Osteoblast (primary cell): ENCODE measurements at regions not wholly inside any gene's neighbourhood (a gene's known extent, or its start where the extent isn't known, plus 50 kb on each side); places are given as distances from the start of the nearest gene placed in this dataset.
"Not testable (repeated sequence)": the region's sequence is repeated elsewhere in the genome, so short reads cannot be mapped to it uniquely, and the experiment has no call there.

Experiments
- DNase-seq: peaks from one replicate; pipeline ENCODE4 v3.0.0; 2011; ENCODE audit warnings: low spot score, mixed read lengths; ENCODE audit not compliant: insufficient read length; ENCODE audit errors: missing footprints
- H2AFZ ChIP-seq: 2 replicates; pipeline ENCODE4 v1.6.0; 2011; ENCODE audit warnings: mild to moderate bottlenecking, low read length
- H3K27ac ChIP-seq: 2 replicates; pipeline ENCODE4 v1.5.1; 2011; ENCODE audit warnings: mild to moderate bottlenecking, low read depth, low read length, moderate library complexity
- H3K27me3 ChIP-seq: 2 replicates; pipeline ENCODE4 v1.6.0; 2012; ENCODE audit warnings: mild to moderate bottlenecking, control low read depth, inconsistent platforms, low read length, moderate library complexity; ENCODE audit not compliant: insufficient read depth
- H3K36me3 ChIP-seq: 2 replicates; pipeline ENCODE4 v1.5.1; 2011; ENCODE audit warnings: mild to moderate bottlenecking, low read length, control low read depth, moderate library complexity; ENCODE audit not compliant: insufficient read depth
- H3K4me1 ChIP-seq: 2 replicates; pipeline ENCODE4 v1.5.1; 2011; ENCODE audit warnings: mild to moderate bottlenecking, low read length, control low read depth, moderate library complexity; ENCODE audit not compliant: insufficient read depth
- H3K4me2 ChIP-seq: 2 replicates; pipeline ENCODE4 v1.6.0; 2011; ENCODE audit warnings: mild to moderate bottlenecking, low read length; ENCODE audit not compliant: insufficient read depth
- H3K4me3 ChIP-seq: fragments of 200-600 bp; sonication (generic); 3 replicates; pipeline ENCODE4 v1.5.1; 2012; ENCODE audit warnings: mild to moderate bottlenecking, low read length, inconsistent platforms; ENCODE audit not compliant: insufficient read depth
- H3K79me2 ChIP-seq: 2 replicates; pipeline ENCODE4 v1.6.0; 2012; ENCODE audit warnings: mild to moderate bottlenecking, low read length, control low read depth, inconsistent platforms; ENCODE audit not compliant: insufficient read depth
- H3K9me3 ChIP-seq: 2 replicates; pipeline ENCODE4 v1.5.1; 2011; ENCODE audit warnings: low read depth, low read length, control low read depth
- H4K20me1 ChIP-seq: 2 replicates; pipeline ENCODE4 v1.6.0; 2012; ENCODE audit warnings: mild to moderate bottlenecking, low read length, control low read depth; ENCODE audit not compliant: insufficient read depth
- TF ChIP-seq, protein P1 (sequence below): IDR thresholded peaks from 2 replicates; pipeline ENCODE4 v1.5.1; 2011; ENCODE audit warnings: mild to moderate bottlenecking, low read depth, low read length, moderate library complexity; ENCODE audit errors: extremely low read depth

DNA sequence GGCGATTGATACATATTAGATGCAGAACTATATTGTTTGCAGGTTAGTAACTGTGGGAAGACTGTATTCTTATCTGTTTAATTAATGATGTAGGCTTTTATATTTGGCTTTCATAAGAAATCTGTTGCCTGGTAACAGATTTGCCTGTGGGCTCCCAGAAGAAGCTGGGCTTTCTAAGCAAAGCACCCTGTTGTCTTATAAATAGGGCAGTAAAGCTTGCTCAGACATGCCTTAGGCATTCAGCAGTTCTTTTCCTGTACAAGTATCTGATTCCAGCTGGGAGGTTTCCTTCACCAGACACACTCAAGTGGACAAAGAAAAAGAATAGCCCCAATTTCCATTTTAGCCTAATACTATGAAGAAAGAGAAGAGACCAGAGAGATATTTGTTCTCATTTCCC is 524.0 kb downstream of the LRRIQ3 start:
- H3K4me2 ChIP-seq = no peak overlapping the region
- no peaks in the 10 kb centered on the region for H3K79me2 ChIP-seq
- TF ChIP-seq, protein P1, sequence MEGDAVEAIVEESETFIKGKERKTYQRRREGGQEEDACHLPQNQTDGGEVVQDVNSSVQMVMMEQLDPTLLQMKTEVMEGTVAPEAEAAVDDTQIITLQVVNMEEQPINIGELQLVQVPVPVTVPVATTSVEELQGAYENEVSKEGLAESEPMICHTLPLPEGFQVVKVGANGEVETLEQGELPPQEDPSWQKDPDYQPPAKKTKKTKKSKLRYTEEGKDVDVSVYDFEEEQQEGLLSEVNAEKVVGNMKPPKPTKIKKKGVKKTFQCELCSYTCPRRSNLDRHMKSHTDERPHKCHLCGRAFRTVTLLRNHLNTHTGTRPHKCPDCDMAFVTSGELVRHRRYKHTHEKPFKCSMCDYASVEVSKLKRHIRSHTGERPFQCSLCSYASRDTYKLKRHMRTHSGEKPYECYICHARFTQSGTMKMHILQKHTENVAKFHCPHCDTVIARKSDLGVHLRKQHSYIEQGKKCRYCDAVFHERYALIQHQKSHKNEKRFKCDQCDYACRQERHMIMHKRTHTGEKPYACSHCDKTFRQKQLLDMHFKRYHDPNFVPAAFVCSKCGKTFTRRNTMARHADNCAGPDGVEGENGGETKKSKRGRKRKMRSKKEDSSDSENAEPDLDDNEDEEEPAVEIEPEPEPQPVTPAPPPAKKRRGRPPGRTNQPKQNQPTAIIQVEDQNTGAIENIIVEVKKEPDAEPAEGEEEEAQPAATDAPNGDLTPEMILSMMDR = no peak
- H4K20me1 ChIP-seq = no peaks in the 10 kb centered on the region
- no peak overlapping the region for H2AFZ ChIP-seq
- H3K4me3 ChIP-seq = no peak overlapping the region
- H3K4me1 ChIP-seq = no peaks in the 10 kb centered on the region
- DNase-seq = no peak
- H3K36me3 ChIP-seq = no peaks in the 10 kb centered on the region
- H3K9me3 ChIP-seq = no peaks in the 10 kb centered on the region
- no peak overlapping the region for H3K27ac ChIP-seq
- no peaks in the 10 kb centered on the region for H3K27me3 ChIP-seq

DNA sequence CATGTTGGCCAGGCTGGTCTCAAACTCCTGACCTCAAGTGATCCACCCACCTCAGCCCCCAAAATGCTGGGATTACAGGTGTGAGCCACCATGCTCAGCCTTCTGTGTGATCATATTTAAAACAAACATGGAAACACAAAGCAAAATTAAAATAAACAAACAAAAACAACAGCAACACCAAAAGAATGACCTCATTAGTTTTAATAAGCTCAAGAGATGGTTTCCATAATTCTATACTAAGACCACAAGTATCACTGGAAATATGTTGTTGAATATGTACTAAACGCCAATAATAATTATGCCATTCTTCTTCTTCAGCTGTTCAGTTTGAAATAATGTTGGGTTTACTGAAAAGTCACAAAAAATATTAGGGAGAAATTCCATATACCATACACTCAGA is 526.4 kb downstream of the LRRIQ3 start:
- DNase-seq = no peak
- Histone ChIP-seq H3K79me2 (no peaks in the 10 kb centered on the region), H4K20me1 (no peaks in the 10 kb centered on the region), H3K4me2 (no peak overlapping the region), H3K4me1 (no peaks in the 10 kb centered on the region), H3K27ac (no peak overlapping the region), H2AFZ (no peak overlapping the region), H3K27me3 (no peaks in the 10 kb centered on the region), H3K36me3 (no peaks in the 10 kb centered on the region), H3K9me3 (no peaks in the 10 kb centered on the region), H3K4me3 (no peak overlapping the region)
- TF ChIP-seq, protein P1 = no peak

DNA sequence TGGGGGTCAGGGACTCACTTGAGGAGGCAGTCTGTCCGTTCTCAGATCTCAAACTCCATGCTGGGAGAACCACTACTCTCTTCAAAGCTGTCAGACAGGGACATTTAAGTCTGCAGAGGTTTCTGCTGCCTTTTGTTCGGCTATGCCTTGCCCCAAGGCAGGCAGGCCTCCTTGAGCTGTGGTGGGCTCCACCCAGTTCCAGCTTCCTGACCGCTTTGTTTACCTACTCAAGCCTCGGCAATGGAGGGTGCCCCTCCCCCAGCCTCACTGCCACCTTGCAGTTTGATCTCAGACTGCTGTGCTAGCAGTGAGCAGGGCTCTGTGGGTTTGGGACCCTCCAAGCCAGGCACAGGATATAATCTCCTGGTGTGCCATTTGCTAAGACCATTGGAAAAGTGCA is 530.0 kb downstream of the LRRIQ3 start:
- H3K27ac ChIP-seq, H3K27me3 ChIP-seq, H3K4me2 ChIP-seq, H3K9me3 ChIP-seq, H4K20me1 ChIP-seq, H3K36me3 ChIP-seq, H3K79me2 ChIP-seq, H3K4me1 ChIP-seq, DNase-seq, H2AFZ ChIP-seq, H3K4me3 ChIP-seq: not testable (repeated sequence)

DNA sequence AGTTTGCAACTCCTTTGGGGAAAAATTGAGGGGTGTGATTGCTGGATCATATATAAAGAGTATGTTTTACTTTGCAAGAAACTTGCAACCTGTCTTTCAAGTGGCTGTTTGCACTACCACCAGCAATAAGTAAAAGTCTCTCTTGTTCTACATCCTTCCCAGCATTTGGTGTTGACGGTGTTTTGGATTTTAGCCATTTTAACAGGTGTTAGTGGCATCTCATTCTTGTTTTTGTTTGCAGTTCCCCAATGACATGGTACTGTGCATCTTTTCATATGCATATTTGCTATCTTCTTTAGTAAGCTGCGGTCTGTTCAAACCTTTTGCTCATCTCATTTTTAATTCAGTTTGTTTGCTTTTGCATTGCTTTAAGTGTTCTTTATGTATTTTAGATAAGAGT is 535.5 kb downstream of the LRRIQ3 start:
- no peaks in the 10 kb centered on the region for H3K27me3 ChIP-seq
- no peak overlapping the region for H3K4me2 ChIP-seq
- no peaks in the 10 kb centered on the region for H3K9me3 ChIP-seq
- no peaks in the 10 kb centered on the region for H3K36me3 ChIP-seq
- no peaks in the 10 kb centered on the region for H3K4me1 ChIP-seq
- TF ChIP-seq, protein P1 = no peak
- no peak for DNase-seq
- no peaks in the 10 kb centered on the region for H3K79me2 ChIP-seq
- H3K27ac ChIP-seq = no peak overlapping the region
- H4K20me1 ChIP-seq = no peaks in the 10 kb centered on the region
- H2AFZ ChIP-seq = no peak overlapping the region
- no peak overlapping the region for H3K4me3 ChIP-seq

DNA sequence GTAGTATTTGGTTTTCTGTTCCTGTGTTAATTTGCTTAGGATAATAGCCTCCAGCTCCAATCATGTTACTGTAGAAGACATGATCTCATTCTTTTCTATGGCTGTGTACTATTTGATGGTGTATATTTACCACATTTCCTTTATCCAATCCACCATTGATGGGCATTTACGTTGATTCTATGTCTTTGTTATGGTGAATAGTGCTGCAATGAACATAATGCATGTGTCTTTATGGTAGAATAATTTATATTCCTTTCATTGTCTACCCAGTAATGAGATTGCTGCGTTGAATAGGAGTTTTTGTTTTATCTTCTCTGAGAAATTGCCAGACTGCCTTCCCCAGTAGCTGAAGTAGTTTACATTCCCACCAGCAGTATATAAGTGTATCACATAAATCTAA is 538.8 kb downstream of the LRRIQ3 start:
- H3K27me3 ChIP-seq = no peaks in the 10 kb centered on the region
- no peak overlapping the region for H3K4me2 ChIP-seq
- no peaks in the 10 kb centered on the region for H3K9me3 ChIP-seq
- no peak overlapping the region for H3K27ac ChIP-seq
- no peaks in the 10 kb centered on the region for H4K20me1 ChIP-seq
- no peak overlapping the region for H3K4me3 ChIP-seq
- TF ChIP-seq, protein P1 = no peak
- DNase-seq = no peak
- H2AFZ ChIP-seq = no peak overlapping the region
- H3K4me1 ChIP-seq = no peaks in the 10 kb centered on the region
- H3K79me2 ChIP-seq = no peaks in the 10 kb centered on the region
- no peaks in the 10 kb centered on the region for H3K36me3 ChIP-seq
